Uterus (tissue), 3 donors: ENCODE measurements at regions not wholly inside any gene's neighbourhood (a gene's known extent, or its start where the extent isn't known, plus 50 kb on each side); places are given as distances from the start of the nearest gene placed in this dataset.

Source experiments
- DNase-seq, 2 donors: peaks; one replicate each; pipeline ENCODE4 v3.0.0-alpha.2; 2019 to 2020
- H3K27ac ChIP-seq, 2 donors: fragments of 200-600 bp; sonication (generic); 1 replicate in 1 of 2; 2 replicates in 1 of 2; pipeline ENCODE4 v1.5.1; 2016 to 2018
- H3K27me3 ChIP-seq, 2 donors: fragments of 200-600 bp; sonication (generic); one replicate each; pipeline ENCODE4 v1.5.1; 2018 to 2019; ENCODE audit warnings: control low read depth in 1 of 2
- H3K36me3 ChIP-seq, 2 donors: fragments of 200-600 bp; sonication (generic); one replicate each; pipeline ENCODE4 v1.5.1; 2019; ENCODE audit warnings: control low read depth in 1 of 2
- H3K4me1 ChIP-seq, 2 donors: fragments of 200-600 bp; sonication (generic); one replicate each; pipeline ENCODE4 v1.5.1; 2018 to 2019; ENCODE audit warnings: control low read depth in 1 of 2
- H3K4me3 ChIP-seq, 2 donors: fragments of 200-600 bp; sonication (generic); 1 replicate in 1 of 2; 2 replicates in 1 of 2; pipeline ENCODE4 v1.5.1; 2018 to 2019; ENCODE audit warnings: mild to moderate bottlenecking in 1 of 2
- H3K9me3 ChIP-seq, 2 donors: fragments of 200-600 bp; sonication (generic); one replicate each; pipeline ENCODE4 v1.5.1; 2019; ENCODE audit warnings: control low read depth in 1 of 2
- CTCF ChIP-seq, 4 experiments: fragments of 200-600 bp in 2 of 4; fragments of 450-650 bp in 2 of 4; sonication (generic) in 2 of 4; IDR thresholded peaks; one replicate each; pipeline ENCODE4 v1.5.1; 2016 to 2019; ENCODE audit warnings: antibody characterized with exemption in 4 of 4, mild to moderate bottlenecking in 2 of 4, moderate library complexity in 1 of 4
- POLR2A ChIP-seq, 2 donors: fragments of 450-650 bp; IDR thresholded peaks; one replicate each; pipeline ENCODE4 v1.6.1; 2016; ENCODE audit warnings: antibody characterized with exemption in 2 of 2, mild to moderate bottlenecking in 1 of 2, moderate library complexity in 1 of 2
- intact Hi-C: fragments of 100-400 bp; cut with DNase I; formaldehyde crosslinking; loops from one replicate; pipeline ENCODE4 v1.15.1; 2023; ENCODE audit warnings: low total_unique reads
- donor health status: DM: yes; HTN: yes; CAD: no.

DNA sequence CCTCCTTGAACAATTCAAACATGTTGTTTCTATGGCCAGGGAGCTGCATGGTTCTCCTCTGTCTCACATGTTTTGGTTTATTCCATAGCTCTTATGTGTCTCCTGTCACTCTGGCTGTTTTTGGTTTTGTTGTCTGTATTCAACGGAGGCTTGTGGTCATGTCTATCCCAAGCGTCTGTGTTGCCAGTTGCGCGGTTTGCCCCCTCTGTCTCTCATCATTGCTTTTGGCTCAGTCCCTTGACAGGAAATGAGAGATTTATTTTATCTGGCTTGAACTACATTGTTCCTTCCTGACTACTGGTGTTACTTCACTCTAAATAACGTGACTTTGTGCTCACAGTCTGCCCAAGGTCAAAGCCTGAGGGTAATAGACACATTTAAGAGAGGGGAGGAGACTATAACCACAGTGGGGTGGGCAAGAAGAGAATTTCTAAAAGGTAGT is 96.4 kb upstream of the SOX5 start:
- intact Hi-C loops: no loop called here
- DNase-seq: no peak

GRCh38 chr12:24044941-24045703 is 95.7 kb upstream of the SOX5 start:
- no peaks in the 10 kb centered on the region for H3K27me3 ChIP-seq
- TF ChIP-seq CTCF (IDR thresholded peaks at IDR 0.05) (no peak), POLR2A (IDR thresholded peaks at IDR 0.05) (no peak)
- intact Hi-C loops: no loop called here
- no peak for DNase-seq
- no peak overlapping the region for H3K27ac ChIP-seq
- H3K36me3 ChIP-seq: no peaks in the 10 kb centered on the region
- H3K4me1 ChIP-seq: no peaks in the 10 kb centered on the region
- H3K4me3 ChIP-seq: no peak overlapping the region
- H3K9me3 ChIP-seq: no peaks in the 10 kb centered on the region

More for the DNA sequence above, 96.4 kb upstream of the SOX5 start:
- Histone ChIP-seq H3K27me3 (no peaks in the 10 kb centered on the region), H3K36me3 (no peaks in the 10 kb centered on the region), H3K4me1 (no peaks in the 10 kb centered on the region), H3K27ac (no peak overlapping the region), H3K9me3 (no peaks in the 10 kb centered on the region), H3K4me3 (no peak overlapping the region)
- TF ChIP-seq CTCF (IDR thresholded peaks at IDR 0.05) (no peak), POLR2A (IDR thresholded peaks at IDR 0.05) (no peak)

- no peaks in the 10 kb centered on the region for H3K4me1 ChIP-seq
- intact Hi-C loops: no loop called here
- no peaks in the 10 kb centered on the region for H3K9me3 ChIP-seq
- no peak overlapping the region for H3K4me3 ChIP-seq
- H3K27me3 ChIP-seq: no peaks in the 10 kb centered on the region
- H3K27ac ChIP-seq: no peak overlapping the region
- no peak for DNase-seq
- H3K36me3 ChIP-seq: no peaks in the 10 kb centered on the region
- TF ChIP-seq CTCF (IDR thresholded peaks at IDR 0.05) (no peak), POLR2A (IDR thresholded peaks at IDR 0.05) (no peak)
Measured at GRCh38 chr12:24042651-24043050, 93.2 kb upstream of the SOX5 start.

DNA sequence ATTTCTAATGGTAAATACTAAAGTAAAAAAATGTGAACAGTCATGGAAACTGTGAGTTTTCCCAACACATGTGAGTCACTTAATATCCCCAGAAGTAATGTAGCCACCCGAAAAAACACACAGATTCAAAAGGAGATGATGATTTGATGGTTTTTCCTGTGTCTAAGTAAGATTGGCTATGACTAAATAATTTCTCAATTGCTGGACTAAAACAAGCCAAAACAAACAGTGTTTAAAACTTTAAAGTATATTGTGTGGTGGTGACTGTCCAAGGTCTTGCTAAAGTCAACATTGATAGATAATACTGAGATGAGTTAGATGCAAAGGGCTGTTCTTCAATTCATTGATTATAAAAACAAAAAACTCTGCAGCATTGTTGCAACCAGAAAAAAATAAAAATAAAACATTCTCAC is 89.6 kb upstream of the SOX5 start:
- H3K36me3 ChIP-seq: no peaks in the 10 kb centered on the region

More for the DNA sequence above, 89.6 kb upstream of the SOX5 start:
- no peak overlapping the region for H3K4me3 ChIP-seq
- TF ChIP-seq POLR2A (IDR thresholded peaks at IDR 0.05) (no peak), CTCF (IDR thresholded peaks at IDR 0.05) (no peak)
- DNase-seq: no peak
- no peak overlapping the region for H3K27ac ChIP-seq
- H3K27me3 ChIP-seq: no peaks in the 10 kb centered on the region
- H3K4me1 ChIP-seq: no peaks in the 10 kb centered on the region
- intact Hi-C loops: no loop called here
- H3K9me3 ChIP-seq: no peaks in the 10 kb centered on the region
